Loucy (cell line): ENCODE measurements at regions not wholly inside any gene's neighbourhood (a gene's known extent, or its start where the extent isn't known, plus 50 kb on each side); places are given as distances from the start of the nearest gene placed in this dataset.

Experiments used
- H2AFZ ChIP-seq: fragments of 200-600 bp; sonication (generic); 2 replicates; pipeline ENCODE4 v1.6.0; 2016; ENCODE audit warnings: antibody characterized with exemption, mild to moderate bottlenecking, low read length, moderate library complexity
- H3F3A ChIP-seq: fragments of 200-600 bp; 2 replicates; pipeline ENCODE4 v1.6.0; 2016; ENCODE audit warnings: antibody characterized with exemption, low read depth, mild to moderate bottlenecking
- H3K27me3 ChIP-seq: fragments of 200-600 bp; sonication (generic); 2 replicates; pipeline ENCODE4 v1.6.1; 2014; ENCODE audit warnings: low read length, mild to moderate bottlenecking; ENCODE audit not compliant: insufficient read depth, poor library complexity, severe bottlenecking
- H3K36me3 ChIP-seq: fragments of 200-600 bp; sonication (generic); 2 replicates; pipeline ENCODE4 v1.6.1; 2016; ENCODE audit warnings: low read length; ENCODE audit not compliant: insufficient read depth
- H3K4me1 ChIP-seq: fragments of 200-600 bp; sonication (generic); 2 replicates; pipeline ENCODE4 v1.5.1; 2014; ENCODE audit warnings: low read length, mild to moderate bottlenecking; ENCODE audit not compliant: insufficient read depth, poor library complexity, severe bottlenecking
- H3K4me2 ChIP-seq: fragments of 200-600 bp; sonication (generic); 2 replicates; pipeline ENCODE4 v1.6.0; 2014; ENCODE audit warnings: antibody characterized with exemption, low read length, low read depth, mild to moderate bottlenecking; ENCODE audit not compliant: poor library complexity, severe bottlenecking
- H3K4me3 ChIP-seq: fragments of 200-600 bp; sonication (generic); 2 replicates; pipeline ENCODE4 v1.5.1; 2014; ENCODE audit warnings: low read length, mild to moderate bottlenecking, mixed read lengths; ENCODE audit not compliant: poor library complexity, severe bottlenecking
- H3K79me2 ChIP-seq: fragments of 200-600 bp; sonication (generic); 2 replicates; pipeline ENCODE4 v1.6.1; 2014; ENCODE audit warnings: low read length; ENCODE audit not compliant: insufficient read depth
- H3K9ac ChIP-seq: fragments of 200-600 bp; sonication (generic); 2 replicates; pipeline ENCODE4 v1.6.0; 2014; ENCODE audit warnings: mild to moderate bottlenecking, low read depth, low read length, moderate library complexity; ENCODE audit not compliant: poor library complexity, severe bottlenecking
- H3K9me2 ChIP-seq: fragments of 200-600 bp; sonication (generic); replicated peaks from 2 replicates; pipeline ENCODE4 v1.6.1; 2016; ENCODE audit warnings: low read depth, low read length, mixed read lengths
- H3K9me3 ChIP-seq: fragments of 200-600 bp; sonication (generic); 2 replicates; pipeline ENCODE4 v1.6.1; 2014; ENCODE audit warnings: mild to moderate bottlenecking, antibody characterized with exemption, low read length, low read depth; ENCODE audit not compliant: insufficient read depth
- H4K20me1 ChIP-seq: fragments of 200-600 bp; sonication (generic); 2 replicates; pipeline ENCODE4 v1.6.0; 2014; ENCODE audit warnings: antibody characterized with exemption, low read length, mild to moderate bottlenecking; ENCODE audit not compliant: insufficient read depth, poor library complexity, severe bottlenecking
- CTCF ChIP-seq: fragments of 200-600 bp; sonication (generic); conservative IDR thresholded peaks from 2 replicates; pipeline ENCODE4 v1.5.1; 2014; ENCODE audit warnings: mild to moderate bottlenecking, antibody characterized with exemption, low read length
- EZH2phosphoT487 ChIP-seq: fragments of 200-600 bp; IDR thresholded peaks from 2 replicates; pipeline ENCODE4 v1.6.1; 2018; ENCODE audit warnings: antibody characterized with exemption, mild to moderate bottlenecking, moderate library complexity, borderline replicate concordance

DNA sequence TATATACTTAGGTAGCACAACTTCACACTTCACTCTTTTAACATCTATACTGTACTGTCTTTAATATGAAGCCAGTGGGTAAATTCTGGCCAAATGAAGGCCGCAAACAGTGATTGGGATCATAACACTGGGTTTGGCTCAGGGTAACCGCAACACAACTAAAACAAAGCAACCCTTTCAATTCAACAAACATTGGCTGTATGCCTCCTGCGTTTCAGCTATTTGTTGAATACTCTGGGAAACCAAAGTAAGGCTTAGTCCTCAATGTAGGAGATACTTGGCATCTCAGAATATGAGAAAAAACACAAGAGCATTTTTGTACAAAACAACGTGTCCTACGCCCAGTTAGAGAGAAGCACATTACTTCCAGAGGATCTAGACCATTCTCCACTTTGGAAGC, 693.3 kb upstream of the KLHL29 start:
- no peak overlapping the region for H3K4me3 ChIP-seq
- H2AFZ ChIP-seq: no peak overlapping the region
- no peak for TF ChIP-seq EZH2phosphoT487
- no peak for TF ChIP-seq CTCF
- H3K9ac ChIP-seq: no peak overlapping the region
- no peaks in the 10 kb centered on the region for H3K9me2 ChIP-seq
- no peaks in the 10 kb centered on the region for H3K79me2 ChIP-seq
- no peaks in the 10 kb centered on the region for H3K27me3 ChIP-seq
- H4K20me1 ChIP-seq: no peaks in the 10 kb centered on the region
- no peaks in the 10 kb centered on the region for H3F3A ChIP-seq
- no peaks in the 10 kb centered on the region for H3K9me3 ChIP-seq
- H3K4me1 ChIP-seq: no peaks in the 10 kb centered on the region
- H3K4me2 ChIP-seq: no peak overlapping the region
- no peaks in the 10 kb centered on the region for H3K36me3 ChIP-seq

DNA sequence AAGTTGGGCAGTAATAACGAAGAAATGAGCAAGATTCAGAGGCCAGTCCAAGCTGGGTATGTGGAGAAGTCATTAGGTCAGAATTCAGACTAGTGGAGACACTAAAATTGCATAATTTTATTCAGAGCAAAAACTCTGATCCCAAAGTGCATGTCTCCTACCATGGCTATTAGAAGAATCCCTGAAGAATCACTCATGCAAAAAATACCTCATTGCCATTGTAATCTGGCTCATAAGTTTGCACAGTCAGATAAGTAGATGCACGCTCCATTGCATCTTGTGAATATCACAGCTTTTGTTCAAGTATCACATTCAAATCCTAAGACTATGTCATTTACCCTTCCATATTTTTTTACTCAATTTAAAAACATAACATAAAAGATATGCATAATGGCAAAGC, 692.2 kb upstream of the KLHL29 start:
- H3K9ac ChIP-seq: no peak overlapping the region
- no peaks in the 10 kb centered on the region for H3K9me2 ChIP-seq
- H3K4me2 ChIP-seq: no peak overlapping the region
- no peaks in the 10 kb centered on the region for H3K79me2 ChIP-seq
- no peaks in the 10 kb centered on the region for H3K36me3 ChIP-seq
- H3K9me3 ChIP-seq: no peaks in the 10 kb centered on the region
- no peaks in the 10 kb centered on the region for H4K20me1 ChIP-seq
- no peaks in the 10 kb centered on the region for H3K4me1 ChIP-seq
- H2AFZ ChIP-seq: no peak overlapping the region
- H3K4me3 ChIP-seq: no peak overlapping the region
- TF ChIP-seq CTCF (no peak), EZH2phosphoT487 (no peak)
- no peaks in the 10 kb centered on the region for H3K27me3 ChIP-seq
- H3F3A ChIP-seq: no peaks in the 10 kb centered on the region

GRCh38 chr2:22694300-22694699, 690.7 kb upstream of the KLHL29 start:
- H3K9me3 ChIP-seq: no peaks in the 10 kb centered on the region
- no peaks in the 10 kb centered on the region for H3K36me3 ChIP-seq
- H3K4me2 ChIP-seq: no peak overlapping the region
- H2AFZ ChIP-seq: no peak overlapping the region
- no peak overlapping the region for H3K4me3 ChIP-seq
- no peak overlapping the region for H3K9ac ChIP-seq
- no peaks in the 10 kb centered on the region for H3K79me2 ChIP-seq
- H3K4me1 ChIP-seq: no peaks in the 10 kb centered on the region
- H3K27me3 ChIP-seq: no peaks in the 10 kb centered on the region
- no peaks in the 10 kb centered on the region for H3F3A ChIP-seq
- H3K9me2 ChIP-seq: no peaks in the 10 kb centered on the region
- H4K20me1 ChIP-seq: no peaks in the 10 kb centered on the region
- TF ChIP-seq CTCF (no peak), EZH2phosphoT487 (no peak)
